HG03097 (cell line): ENCODE measurements at regions not wholly inside any gene's neighbourhood (a gene's known extent, or its start where the extent isn't known, plus 50 kb on each side); places are given as distances from the start of the nearest gene placed in this dataset.

Experiments used
- ATAC-seq: cut with Tn5 transposase; IDR thresholded peaks from one replicate; pipeline ENCODE4 v1.9.1; 2021; ENCODE audit not compliant: unreplicated experiment, low FRiP score

- no peak for ATAC-seq
These were observed 52.3 kb downstream of the HDGFL1 start for GRCh38 chr6:22621701-22622100.

- no peak for ATAC-seq
These were observed 53.0 kb downstream of the HDGFL1 start for GRCh38 chr6:22622351-22622750.

GRCh38 chr6:22622813-22623212 is 53.4 kb downstream of the HDGFL1 start:
- ATAC-seq, result no peak

- ATAC-seq, result no peak
These were observed 58.3 kb downstream of the HDGFL1 start for GRCh38 chr6:22627644-22628043.

- ATAC-seq, result no peak
These were observed 61.7 kb downstream of the HDGFL1 start for GRCh38 chr6:22631091-22631490.

- ATAC-seq, result no peak
These were observed 63.3 kb downstream of the HDGFL1 start for GRCh38 chr6:22632581-22633145.

GRCh38 chr6:22636452-22636851 is 67.1 kb downstream of the HDGFL1 start:
- no peak for ATAC-seq

GRCh38 chr6:22637782-22638181 is 68.4 kb downstream of the HDGFL1 start:
- ATAC-seq, result no peak

- no peak for ATAC-seq
These were observed 69.0 kb downstream of the HDGFL1 start for GRCh38 chr6:22638320-22638719.

- no peak for ATAC-seq
These were observed 72.9 kb downstream of the HDGFL1 start for GRCh38 chr6:22642254-22642653.

GRCh38 chr6:22643780-22644179 is 74.4 kb downstream of the HDGFL1 start:
- ATAC-seq, result no peak

- no peak for ATAC-seq
These were observed 78.4 kb downstream of the HDGFL1 start for GRCh38 chr6:22647719-22648118.

- no peak for ATAC-seq
These were observed 82.4 kb downstream of the HDGFL1 start for GRCh38 chr6:22651731-22652130.

- ATAC-seq, result no peak
These were observed 84.7 kb downstream of the HDGFL1 start for GRCh38 chr6:22653980-22654610.

GRCh38 chr6:22656706-22657351 is 87.5 kb downstream of the HDGFL1 start:
- ATAC-seq, result peak; percentile 81

GRCh38 chr6:22657352-22657980 is 88.1 kb downstream of the HDGFL1 start:
- ATAC-seq, result peak; percentile 53

GRCh38 chr6:22658183-22658582 is 88.8 kb downstream of the HDGFL1 start:
- no peak for ATAC-seq

- no peak for ATAC-seq
These were observed 89.6 kb downstream of the HDGFL1 start for GRCh38 chr6:22658934-22659333.

- no peak for ATAC-seq
These were observed 95.6 kb downstream of the HDGFL1 start for GRCh38 chr6:22664968-22665367.

GRCh38 chr6:22666021-22666420 is 96.7 kb downstream of the HDGFL1 start:
- ATAC-seq, result no peak

- no peak for ATAC-seq
These were observed 97.2 kb downstream of the HDGFL1 start for GRCh38 chr6:22666586-22666985.

GRCh38 chr6:22667855-22668254 is 98.5 kb downstream of the HDGFL1 start:
- ATAC-seq, result no peak
